Endothelial cell (in vitro differentiated cells): ENCODE measurements at regions not wholly inside any gene's neighbourhood (a gene's known extent, or its start where the extent isn't known, plus 50 kb on each side); places are given as distances from the start of the nearest gene placed in this dataset.

Source experiments
- DNase-seq: peaks from one replicate; pipeline ENCODE4 v3.0.0; 2021; ENCODE audit warnings: low spot score
- H3K27ac Mint-ChIP-seq: one replicate; pipeline ENCODE4 v1.8.0; 2021; ENCODE audit warnings: mixed read lengths, inconsistent platforms; ENCODE audit not compliant: unreplicated experiment
- H3K27me3 Mint-ChIP-seq: one replicate; pipeline ENCODE4 v1.8.0; 2021; ENCODE audit warnings: mild to moderate bottlenecking, moderate library complexity, mixed read lengths, inconsistent platforms; ENCODE audit not compliant: unreplicated experiment
- H3K36me3 Mint-ChIP-seq: one replicate; pipeline ENCODE4 v1.8.0; 2021; ENCODE audit warnings: mild to moderate bottlenecking, low read depth, mixed read lengths, inconsistent platforms; ENCODE audit not compliant: unreplicated experiment
- H3K4me1 Mint-ChIP-seq: one replicate; pipeline ENCODE4 v1.8.0; 2021; ENCODE audit warnings: mild to moderate bottlenecking, mixed read lengths, inconsistent platforms; ENCODE audit not compliant: unreplicated experiment
- H3K4me3 Mint-ChIP-seq: one replicate; pipeline ENCODE4 v1.8.0; 2021; ENCODE audit warnings: mild to moderate bottlenecking, mixed read lengths, inconsistent platforms; ENCODE audit not compliant: unreplicated experiment
- H3K9me3 Mint-ChIP-seq: one replicate; pipeline ENCODE4 v1.8.0; 2021; ENCODE audit warnings: mixed read lengths, inconsistent platforms; ENCODE audit not compliant: unreplicated experiment
- CTCF ChIP-seq: fragments of 200-600 bp; sonication (generic); IDR thresholded peaks from one replicate; pipeline ENCODE4 v1.5.0; 2021; ENCODE audit warnings: antibody characterized with exemption; ENCODE audit not compliant: unreplicated experiment

DNA sequence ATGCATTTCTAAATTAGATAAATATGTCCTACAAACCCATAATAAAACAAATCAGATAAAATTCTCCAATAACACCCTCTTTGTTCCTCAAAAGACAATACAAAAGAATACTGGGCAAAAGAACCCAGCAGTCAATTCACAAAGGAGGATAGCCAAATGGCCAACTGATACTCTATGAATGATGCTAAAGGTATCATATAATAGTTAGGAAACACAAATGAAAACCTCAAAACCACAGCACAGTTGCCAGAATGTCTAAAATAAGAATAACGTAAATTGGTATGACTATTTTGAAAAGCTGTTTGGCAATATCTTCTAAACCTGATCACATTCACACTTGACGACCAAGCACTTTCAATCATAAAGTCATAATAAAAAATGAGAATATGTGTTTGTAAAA is 315.4 kb downstream of the CDH7 start:
- Mint-ChIP-seq H3K27me3 (no peaks in the 10 kb centered on the region), H3K27ac (no peak overlapping the region), H3K4me3 (no peak overlapping the region), H3K9me3 (no peaks in the 10 kb centered on the region), H3K36me3 (no peaks in the 10 kb centered on the region), H3K4me1 (no peaks in the 10 kb centered on the region)
- DNase-seq = no peak
- no peak for TF ChIP-seq CTCF

DNA sequence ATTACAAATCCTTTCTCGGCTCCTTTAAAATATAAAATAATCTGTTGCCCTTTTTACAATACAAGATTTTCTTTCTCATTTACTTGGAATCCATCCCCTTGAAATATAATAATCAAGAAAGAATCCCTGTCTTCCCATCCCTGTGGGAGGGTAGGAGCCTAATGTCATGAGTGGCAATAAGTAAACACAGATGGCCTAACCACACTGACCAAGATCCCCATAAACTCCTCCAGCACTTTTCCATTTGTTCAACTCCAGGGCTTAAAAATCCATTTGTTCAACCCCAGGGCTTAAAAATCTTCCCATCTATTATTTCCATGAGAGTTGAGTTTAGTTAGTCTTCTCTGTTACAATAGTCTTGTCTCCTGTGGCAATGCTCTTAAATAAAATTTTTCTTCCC is 297.6 kb downstream of the CDH7 start:
- Mint-ChIP-seq H3K4me1 (peaks cover 3% of the 10 kb centered on the region), H3K27ac (no peak overlapping the region), H3K9me3 (no peaks in the 10 kb centered on the region), H3K36me3 (no peaks in the 10 kb centered on the region), H3K27me3 (no peaks in the 10 kb centered on the region), H3K4me3 (no peak overlapping the region)
- no peak for TF ChIP-seq CTCF
- DNase-seq = no peak

DNA sequence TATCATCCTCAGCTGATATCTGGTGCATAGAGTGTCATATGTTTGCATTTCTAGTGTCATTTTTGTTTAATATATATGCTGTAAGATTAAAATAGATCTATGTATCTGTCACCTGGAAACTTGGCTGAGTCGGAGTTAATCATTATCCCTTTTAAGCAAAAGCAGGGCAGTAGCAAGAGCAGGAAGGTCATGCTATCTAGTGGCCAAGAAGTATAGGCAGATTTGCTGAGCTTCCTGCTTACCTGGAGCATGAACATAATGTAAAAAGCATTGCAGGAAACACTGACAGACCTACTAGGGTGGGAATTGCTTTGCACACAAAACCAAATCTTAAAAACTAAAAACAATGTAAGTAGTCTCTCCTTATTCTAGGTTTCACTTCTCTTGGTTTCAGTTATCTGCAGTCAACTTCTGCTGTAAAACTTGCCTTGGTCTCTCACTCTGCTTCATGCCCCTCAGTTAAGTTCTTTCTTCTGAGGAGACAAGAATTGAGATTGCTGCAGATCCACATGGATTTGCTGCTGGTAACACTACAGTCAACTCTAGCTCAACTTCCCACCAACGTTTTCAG is 295.3 kb downstream of the CDH7 start:
- H3K27ac Mint-ChIP-seq = no peak overlapping the region
- no peaks in the 10 kb centered on the region for H3K9me3 Mint-ChIP-seq
- H3K36me3 Mint-ChIP-seq = no peaks in the 10 kb centered on the region
- peaks cover 3% of the 10 kb centered on the region for H3K4me1 Mint-ChIP-seq
- no peak for DNase-seq
- no peak overlapping the region for H3K4me3 Mint-ChIP-seq
- TF ChIP-seq CTCF = no peak
- no peaks in the 10 kb centered on the region for H3K27me3 Mint-ChIP-seq

GRCh38 chr18:66043009-66043408 is 292.2 kb downstream of the CDH7 start:
- TF ChIP-seq CTCF = no peak
- Mint-ChIP-seq H3K4me1 (peaks cover 3% of the 10 kb centered on the region), H3K36me3 (no peaks in the 10 kb centered on the region), H3K27me3 (no peaks in the 10 kb centered on the region), H3K9me3 (no peaks in the 10 kb centered on the region), H3K4me3 (no peak overlapping the region), H3K27ac (no peak overlapping the region)
- DNase-seq = no peak

GRCh38 chr18:66013969-66014368 is 263.2 kb downstream of the CDH7 start:
- H3K4me3 Mint-ChIP-seq = no peak overlapping the region
- H3K27me3 Mint-ChIP-seq = no peaks in the 10 kb centered on the region
- no peak overlapping the region for H3K27ac Mint-ChIP-seq
- no peak for TF ChIP-seq CTCF
- H3K9me3 Mint-ChIP-seq = no peaks in the 10 kb centered on the region
- no peaks in the 10 kb centered on the region for H3K4me1 Mint-ChIP-seq
- no peak for DNase-seq
- H3K36me3 Mint-ChIP-seq = no peaks in the 10 kb centered on the region
